MCF 10A (cell line): ENCODE measurements at regions not wholly inside any gene's neighbourhood (a gene's known extent, or its start where the extent isn't known, plus 50 kb on each side); places are given as distances from the start of the nearest gene placed in this dataset.
A peak's percentile ranks its signal among the peaks of the same experiment; 100 is the strongest.

Source experiments
- BruUV-seq: library from RNA; stranded (reverse); fragments of 400-500 nt; replicated peaks from 2 replicates; lab custom pipeline; 2021; lab: Mats Ljungman, UMichigan
- CTCF ChIA-PET: fragments of 300-600 bp; sonication (Branson Sonifier 250); formaldehyde crosslinking; extraction: SDS; loops from one replicate; lab custom pipeline; 2021; ENCODE audit warnings: antibody characterized with exemption, inconsistent platforms; lab: Yijun Ruan, JAX
- POLR2A ChIA-PET: fragments of 300-600, 350-650 bp; sonication (Branson Sonifier 250); formaldehyde crosslinking; extraction: SDS; loops from one replicate; lab custom pipeline; 2020; ENCODE audit warnings: antibody characterized with exemption, inconsistent platforms; lab: Yijun Ruan, JAX
- DNase-seq: peaks from one replicate; pipeline ENCODE4 v3.0.0-alpha.2; 2018; ENCODE audit not compliant: unreplicated experiment
- H3K27ac Mint-ChIP-seq: one replicate; pipeline ENCODE4 v1.8.0; 2022; ENCODE audit warnings: mild to moderate bottlenecking, low read depth, mixed read lengths; ENCODE audit not compliant: unreplicated experiment
- H3K27me3 Mint-ChIP-seq: one replicate; pipeline ENCODE4 v1.8.0; 2022; ENCODE audit warnings: mixed read lengths; ENCODE audit not compliant: insufficient read depth, unreplicated experiment
- H3K36me3 Mint-ChIP-seq: one replicate; pipeline ENCODE4 v1.8.0; 2022; ENCODE audit warnings: mild to moderate bottlenecking, moderate library complexity, mixed read lengths; ENCODE audit not compliant: insufficient read depth, unreplicated experiment
- H3K4me1 Mint-ChIP-seq: one replicate; pipeline ENCODE4 v1.8.0; 2022; ENCODE audit warnings: mixed read lengths; ENCODE audit not compliant: insufficient read depth, unreplicated experiment
- H3K4me3 Mint-ChIP-seq: one replicate; pipeline ENCODE4 v1.8.0; 2022; ENCODE audit warnings: mild to moderate bottlenecking, moderate library complexity, mixed read lengths; ENCODE audit not compliant: unreplicated experiment
- H3K9me3 Mint-ChIP-seq: one replicate; pipeline ENCODE4 v1.8.0; 2022; ENCODE audit warnings: mixed read lengths; ENCODE audit not compliant: unreplicated experiment
- intact Hi-C: fragments of 100-400 bp; cut with micrococcal nuclease; formaldehyde crosslinking; loops from 2 replicates; pipeline ENCODE4 v1.14.1; 2022
- TF ChIP-seq, protein P1 (sequence below): fragments of 200-600 bp; IDR thresholded peaks from one replicate; pipeline ENCODE4 v1.8.0; 2022; ENCODE audit warnings: antibody characterized with exemption, mild to moderate bottlenecking; ENCODE audit not compliant: unreplicated experiment

- Mint-ChIP-seq H3K9me3 (no peaks in the 10 kb centered on the region), H3K36me3 (no peaks in the 10 kb centered on the region), H3K27me3 (no peaks in the 10 kb centered on the region), H3K4me3 (no peak overlapping the region), H3K27ac (no peak overlapping the region), H3K4me1 (peaks cover 21% of the 10 kb centered on the region)
- CTCF ChIA-PET: no interaction called here
- no TSS peak for BruUV-seq
- DNase-seq: no peak
- POLR2A ChIA-PET: no interaction called here
- intact Hi-C loops: no loop called here
- TF ChIP-seq, protein P1, sequence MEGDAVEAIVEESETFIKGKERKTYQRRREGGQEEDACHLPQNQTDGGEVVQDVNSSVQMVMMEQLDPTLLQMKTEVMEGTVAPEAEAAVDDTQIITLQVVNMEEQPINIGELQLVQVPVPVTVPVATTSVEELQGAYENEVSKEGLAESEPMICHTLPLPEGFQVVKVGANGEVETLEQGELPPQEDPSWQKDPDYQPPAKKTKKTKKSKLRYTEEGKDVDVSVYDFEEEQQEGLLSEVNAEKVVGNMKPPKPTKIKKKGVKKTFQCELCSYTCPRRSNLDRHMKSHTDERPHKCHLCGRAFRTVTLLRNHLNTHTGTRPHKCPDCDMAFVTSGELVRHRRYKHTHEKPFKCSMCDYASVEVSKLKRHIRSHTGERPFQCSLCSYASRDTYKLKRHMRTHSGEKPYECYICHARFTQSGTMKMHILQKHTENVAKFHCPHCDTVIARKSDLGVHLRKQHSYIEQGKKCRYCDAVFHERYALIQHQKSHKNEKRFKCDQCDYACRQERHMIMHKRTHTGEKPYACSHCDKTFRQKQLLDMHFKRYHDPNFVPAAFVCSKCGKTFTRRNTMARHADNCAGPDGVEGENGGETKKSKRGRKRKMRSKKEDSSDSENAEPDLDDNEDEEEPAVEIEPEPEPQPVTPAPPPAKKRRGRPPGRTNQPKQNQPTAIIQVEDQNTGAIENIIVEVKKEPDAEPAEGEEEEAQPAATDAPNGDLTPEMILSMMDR: no peak
These were observed 607.8 kb upstream of the ARID1B start for GRCh38 chr6:156169371-156169770.

GRCh38 chr6:156167625-156168071 lies 609.5 kb upstream of the ARID1B start:
- H3K36me3 Mint-ChIP-seq: no peaks in the 10 kb centered on the region
- POLR2A ChIA-PET: no interaction called here
- CTCF ChIA-PET: interaction anchor here (0.7 kb wide), 1 partner anchor 214 kb away, joined by 3 read pairs; no protein-coding TSS in a partner anchor
- BruUV-seq: no TSS peak
- H3K4me3 Mint-ChIP-seq: peak overlapping the region; percentile 19
- no peaks in the 10 kb centered on the region for H3K9me3 Mint-ChIP-seq
- TF ChIP-seq, protein P1: no peak
- peaks cover 17% of the 10 kb centered on the region for H3K4me1 Mint-ChIP-seq
- H3K27ac Mint-ChIP-seq: no peak overlapping the region
- no peak for DNase-seq
- H3K27me3 Mint-ChIP-seq: no peaks in the 10 kb centered on the region
- intact Hi-C loops: no loop called here

DNA sequence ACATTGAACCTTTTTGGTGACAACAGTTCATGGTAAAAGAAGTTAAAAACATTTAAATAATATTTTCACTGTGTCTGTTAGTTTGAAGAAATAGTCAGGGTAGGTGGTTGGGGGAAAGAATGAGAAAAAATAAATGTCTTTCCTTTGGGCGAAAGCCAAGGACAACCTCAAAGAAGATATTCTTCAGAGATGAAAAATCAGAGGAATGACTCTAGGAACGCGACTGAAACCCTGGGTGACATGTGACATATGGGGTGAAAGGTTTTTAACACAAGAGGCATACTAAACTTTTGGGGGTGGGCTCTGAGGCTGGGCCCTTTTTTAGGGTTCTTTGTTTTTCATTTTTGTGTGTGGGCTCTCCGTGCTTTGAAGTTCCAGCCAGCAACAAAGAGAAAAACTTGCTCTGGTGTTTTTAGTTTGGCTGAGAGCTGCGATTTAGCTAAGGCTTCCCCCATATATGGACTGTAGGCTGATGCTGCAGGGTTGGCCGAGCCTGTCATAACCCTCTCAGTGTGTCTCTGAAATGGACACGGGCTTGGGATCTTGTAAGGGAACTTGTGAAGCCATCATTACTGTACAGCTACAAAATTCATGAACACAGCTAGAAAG lies 610.1 kb upstream of the ARID1B start:
- ChIA-PET POLR2A (no interaction called here), CTCF (interaction anchor here (0.7 kb wide), 1 partner anchor 213 kb away, joined by 3 read pairs; no protein-coding TSS in a partner anchor)
- intact Hi-C loops: no loop called here
- H3K27me3 Mint-ChIP-seq: no peaks in the 10 kb centered on the region
- TF ChIP-seq, protein P1: no peak
- peaks cover 17% of the 10 kb centered on the region for H3K4me1 Mint-ChIP-seq
- H3K36me3 Mint-ChIP-seq: no peaks in the 10 kb centered on the region
- DNase-seq: no peak
- H3K27ac Mint-ChIP-seq: no peak overlapping the region
- H3K9me3 Mint-ChIP-seq: no peaks in the 10 kb centered on the region
- BruUV-seq: no TSS peak
- peak overlapping the region; percentile 19 for H3K4me3 Mint-ChIP-seq

- POLR2A ChIA-PET: interaction anchor here (0.7 to 0.8 kb wide), 2 partner anchors 129 to 586 kb away, joined by 3 read pairs; no protein-coding TSS in a partner anchor
- no TSS peak for BruUV-seq
- no peak for DNase-seq
- no peaks in the 10 kb centered on the region for H3K36me3 Mint-ChIP-seq
- intact Hi-C loops: no loop called here
- peaks cover 17% of the 10 kb centered on the region for H3K4me1 Mint-ChIP-seq
- no peak overlapping the region for H3K4me3 Mint-ChIP-seq
- no peaks in the 10 kb centered on the region for H3K27me3 Mint-ChIP-seq
- TF ChIP-seq, protein P1: no peak
- no peaks in the 10 kb centered on the region for H3K9me3 Mint-ChIP-seq
- H3K27ac Mint-ChIP-seq: no peak overlapping the region
- CTCF ChIA-PET: interaction anchor here (0.6 to 1.2 kb wide), 3 partner anchors 9 to 277 kb away, joined by 3 read pairs; no protein-coding TSS in a partner anchor
These were observed 611.1 kb upstream of the ARID1B start for GRCh38 chr6:156166093-156166492.
